Activated effector memory CD4-positive, alpha-beta T cell treated with Interleukin-2 at 50 U/mL for 16 hours (primary cell): ENCODE measurements at regions not wholly inside any gene's neighbourhood (a gene's known extent, or its start where the extent isn't known, plus 50 kb on each side); places are given as distances from the start of the nearest gene placed in this dataset.
"Not testable (repeated sequence)": the region's sequence is repeated elsewhere in the genome, so short reads cannot be mapped to it uniquely, and the experiment has no call there.

Source experiments
- DNase-seq: peaks from one replicate; pipeline ENCODE4 v3.0.0-alpha.2; 2020

GRCh38 chr2:111252436-111252835, 131.7 kb downstream of the BCL2L11 start:
- DNase-seq, result no peak

- DNase-seq, result not testable (repeated sequence)
These were observed 134.2 kb downstream of the BCL2L11 start for GRCh38 chr2:111254916-111255315.

GRCh38 chr2:111256628-111257027, 135.9 kb downstream of the BCL2L11 start:
- DNase-seq, result not testable (repeated sequence)

GRCh38 chr2:111257607-111258006, 136.9 kb downstream of the BCL2L11 start:
- DNase-seq, result not testable (repeated sequence)

- not testable (repeated sequence) for DNase-seq
These were observed 137.6 kb downstream of the BCL2L11 start for GRCh38 chr2:111258318-111258717.

GRCh38 chr2:111262627-111263379, 142.1 kb downstream of the BCL2L11 start:
- not testable (repeated sequence) for DNase-seq

GRCh38 chr2:111263380-111264017, 142.8 kb downstream of the BCL2L11 start:
- DNase-seq, result not testable (repeated sequence)

- not testable (repeated sequence) for DNase-seq
These were observed 144.2 kb downstream of the BCL2L11 start for GRCh38 chr2:111264956-111265355.

- DNase-seq, result not testable (repeated sequence)
These were observed 145.8 kb downstream of the BCL2L11 start for GRCh38 chr2:111266556-111266955.

- not testable (repeated sequence) for DNase-seq
These were observed 146.3 kb downstream of the BCL2L11 start for GRCh38 chr2:111267038-111267437.

- not testable (repeated sequence) for DNase-seq
These were observed 149.1 kb downstream of the BCL2L11 start for GRCh38 chr2:111269761-111270323.

- not testable (repeated sequence) for DNase-seq
These were observed 149.9 kb downstream of the BCL2L11 start for GRCh38 chr2:111270569-111270968.

GRCh38 chr2:111271647-111272304, 151.1 kb downstream of the BCL2L11 start:
- DNase-seq, result not testable (repeated sequence)

GRCh38 chr2:111273007-111273406, 152.3 kb downstream of the BCL2L11 start:
- not testable (repeated sequence) for DNase-seq

GRCh38 chr2:111275047-111275853, 154.5 kb downstream of the BCL2L11 start:
- not testable (repeated sequence) for DNase-seq

- not testable (repeated sequence) for DNase-seq
These were observed 155.1 kb downstream of the BCL2L11 start for GRCh38 chr2:111275854-111276171.

GRCh38 chr2:111278133-111278532, 157.4 kb downstream of the BCL2L11 start:
- DNase-seq, result not testable (repeated sequence)

GRCh38 chr2:111280709-111281286, 160.1 kb downstream of the BCL2L11 start:
- not testable (repeated sequence) for DNase-seq

GRCh38 chr2:111282162-111282561, 161.4 kb downstream of the BCL2L11 start:
- DNase-seq, result not testable (repeated sequence)

GRCh38 chr2:111287646-111288568, 167.2 kb downstream of the BCL2L11 start:
- DNase-seq, result not testable (repeated sequence)

- not testable (repeated sequence) for DNase-seq
These were observed 169.7 kb downstream of the BCL2L11 start for GRCh38 chr2:111290370-111290769.
